Mesodermal cell (in vitro differentiated cells): ENCODE measurements at regions not wholly inside any gene's neighbourhood (a gene's known extent, or its start where the extent isn't known, plus 50 kb on each side); places are given as distances from the start of the nearest gene placed in this dataset.

Source experiments
- H3K27ac ChIP-seq: 2 replicates; pipeline ENCODE4 v1.7.0; 2013; ENCODE audit warnings: mild to moderate bottlenecking, low read depth, low read length, moderate library complexity; ENCODE audit not compliant: severe bottlenecking
- H3K36me3 ChIP-seq: 2 replicates; pipeline ENCODE4 v1.7.1; 2013; ENCODE audit warnings: mild to moderate bottlenecking, low read length, moderate library complexity; ENCODE audit not compliant: control insufficient read depth, insufficient read depth
- H3K4me1 ChIP-seq: one replicate; pipeline ENCODE4 v1.7.1; 2013; ENCODE audit warnings: mild to moderate bottlenecking, low read length; ENCODE audit not compliant: insufficient read depth, control insufficient read depth, poor library complexity, severe bottlenecking
- H3K4me3 ChIP-seq: 2 replicates; pipeline ENCODE4 v1.7.0; 2013; ENCODE audit warnings: low read length, control low read depth, mild to moderate bottlenecking; ENCODE audit not compliant: insufficient read depth, poor library complexity, severe bottlenecking; ENCODE audit errors: extremely low read depth
- H3K9me3 ChIP-seq: 2 replicates; pipeline ENCODE4 v1.7.1; 2013; ENCODE audit warnings: mild to moderate bottlenecking, low read length, moderate library complexity; ENCODE audit not compliant: control insufficient read depth
- WGBS, 2 experiments: methylation state at CpG; one replicate each; pipeline ENCODE4 v1.1.5; 2013; ENCODE audit warnings: missing lambda C conversion rate in 2 of 2; ENCODE audit not compliant: insufficient coverage in 2 of 2; 5-methylcytosine and 5-hydroxymethylcytosine counted together

DNA sequence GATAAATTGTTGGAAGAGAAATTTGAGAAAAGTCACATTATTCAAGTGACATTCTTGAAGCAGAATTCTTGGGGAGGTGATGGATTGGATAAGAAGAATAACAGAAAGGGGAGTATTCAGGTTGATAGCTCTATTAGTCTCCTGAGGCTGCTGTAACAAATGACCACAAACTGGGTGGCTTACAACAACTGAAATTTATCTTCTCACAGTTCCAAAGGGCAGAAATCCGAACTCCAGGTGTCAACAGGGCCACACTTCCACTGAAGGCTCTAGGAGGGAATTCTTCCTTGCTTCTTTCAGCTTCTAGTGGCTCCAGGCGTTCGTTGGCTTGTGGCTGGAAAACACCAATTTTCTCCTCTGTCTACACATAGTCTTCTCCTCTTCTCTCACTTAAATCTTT, 99.8 kb downstream of the TES start:
- no peaks in the 10 kb centered on the region for H3K9me3 ChIP-seq
- H3K4me1 ChIP-seq, result peaks cover under 1% of the 10 kb centered on the region
- 78 to 81% methylated on average over 3 of the region's 3 CpGs for WGBS, 2 experiments
- no peak overlapping the region for H3K4me3 ChIP-seq
- H3K27ac ChIP-seq, result no peak overlapping the region
- no peaks in the 10 kb centered on the region for H3K36me3 ChIP-seq

DNA sequence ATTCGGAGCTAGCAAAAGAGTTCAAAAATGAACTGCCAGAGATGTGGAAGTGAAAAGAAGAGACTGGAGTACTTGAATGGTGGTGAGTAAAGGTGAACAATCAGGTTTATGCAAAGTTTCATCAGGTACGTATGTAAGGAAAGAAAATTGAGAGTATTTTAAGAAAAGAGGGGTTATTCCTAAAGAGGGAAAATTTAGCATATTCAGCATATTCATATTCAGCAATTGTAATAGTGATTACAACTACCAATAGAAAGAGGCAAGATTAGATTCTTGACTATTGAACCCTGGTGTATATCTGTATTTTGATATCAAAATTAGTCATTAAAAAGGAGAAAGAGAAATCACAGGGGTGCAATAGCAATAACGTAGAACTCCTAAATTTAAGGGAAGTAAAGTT, 100.9 kb downstream of the TES start:
- no peaks in the 10 kb centered on the region for H3K9me3 ChIP-seq
- no peaks in the 10 kb centered on the region for H3K36me3 ChIP-seq
- no peak overlapping the region for H3K27ac ChIP-seq
- no peak overlapping the region for H3K4me3 ChIP-seq
- WGBS, 2 experiments, result 90 to 96% methylated on average over 1 to 2 of the region's 3 CpGs
- peaks cover 12% of the 10 kb centered on the region for H3K4me1 ChIP-seq

DNA sequence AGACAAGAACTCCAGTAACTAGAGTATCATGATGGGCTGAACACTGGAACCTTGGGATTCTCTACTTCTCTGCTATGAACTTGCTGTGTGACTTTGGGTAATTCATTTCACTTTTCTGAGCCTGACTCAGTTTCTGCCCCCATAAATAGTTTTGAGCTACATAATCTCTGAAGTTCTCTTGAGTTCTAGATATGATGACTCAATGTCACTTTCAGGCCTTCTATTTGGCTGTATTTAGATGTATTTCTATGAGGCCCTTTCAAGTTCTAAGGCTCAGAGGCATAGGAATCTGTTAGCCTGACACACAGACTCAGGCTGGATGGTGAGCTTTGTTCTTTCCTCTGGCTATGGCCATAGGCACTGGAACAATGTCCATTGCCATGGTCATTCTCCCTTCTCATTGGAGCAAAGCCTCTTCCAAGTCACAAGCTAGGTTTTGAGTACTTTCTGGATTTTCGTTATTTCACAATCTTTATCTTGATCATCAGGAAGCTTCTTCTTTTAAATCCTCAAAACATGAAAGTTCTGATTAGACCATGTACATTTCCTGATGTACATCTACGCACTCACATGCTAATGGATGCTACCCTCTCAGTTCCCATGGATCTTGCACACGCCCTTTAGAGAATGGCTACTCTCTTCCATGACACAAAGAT, 101.6 kb downstream of the TES start:
- 100% methylated on average over 3 of the region's 3 CpGs for WGBS, 2 experiments
- Histone ChIP-seq H3K27ac (no peak overlapping the region), H3K36me3 (no peaks in the 10 kb centered on the region), H3K9me3 (no peaks in the 10 kb centered on the region), H3K4me3 (no peak overlapping the region), H3K4me1 (peaks cover 19% of the 10 kb centered on the region)

DNA sequence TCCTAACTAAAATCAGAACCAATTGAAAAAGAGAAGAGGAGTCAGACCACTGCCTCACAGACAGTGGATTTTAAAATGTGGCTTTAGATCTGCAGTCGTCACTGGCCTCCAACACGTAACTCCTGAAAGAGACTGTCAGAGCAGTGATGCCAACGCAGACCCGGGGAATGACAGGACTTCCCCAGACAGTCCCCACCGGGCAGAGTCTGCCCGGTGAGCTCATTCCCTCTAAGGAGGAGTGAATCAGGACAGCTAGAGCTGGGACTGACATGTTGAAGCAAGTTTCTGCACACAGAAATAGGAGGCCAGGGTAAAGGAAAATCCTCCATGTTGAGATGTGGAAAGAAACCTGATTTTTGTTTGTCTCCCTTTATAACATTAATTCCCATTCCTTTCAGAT, 105.0 kb downstream of the TES start:
- no peak overlapping the region for H3K4me3 ChIP-seq
- H3K27ac ChIP-seq, result no peak overlapping the region
- H3K9me3 ChIP-seq, result peaks cover 4% of the 10 kb centered on the region
- H3K36me3 ChIP-seq, result no peaks in the 10 kb centered on the region
- WGBS, 2 experiments, result 81 to 84% methylated on average over 5 to 6 of the region's 6 CpGs
- peaks cover 20% of the 10 kb centered on the region for H3K4me1 ChIP-seq

DNA sequence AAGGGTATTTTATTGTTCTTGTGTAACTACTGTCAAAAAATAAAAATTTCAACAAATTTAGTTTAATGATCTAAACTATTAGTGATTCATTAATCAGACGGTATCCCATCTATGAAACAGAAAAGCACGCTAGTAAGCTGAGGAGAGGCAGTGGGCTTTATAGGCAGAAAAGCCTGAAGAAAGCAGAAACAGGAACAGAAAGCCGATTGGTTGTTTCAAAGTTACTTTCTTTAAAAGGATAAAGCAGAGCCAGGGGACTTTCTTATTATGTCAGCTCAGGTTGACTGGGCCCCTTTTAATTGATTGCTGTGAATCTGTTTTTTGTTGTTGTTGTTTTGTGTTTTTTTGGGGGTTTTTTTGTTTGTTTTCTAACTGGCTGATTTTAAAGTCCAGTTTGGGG, 105.5 kb downstream of the TES start:
- Histone ChIP-seq H3K27ac (no peak overlapping the region), H3K36me3 (no peaks in the 10 kb centered on the region), H3K4me1 (peaks cover 20% of the 10 kb centered on the region), H3K4me3 (no peak overlapping the region), H3K9me3 (peaks cover 4% of the 10 kb centered on the region)
- 66 to 74% methylated on average over 2 of the region's 3 CpGs for WGBS, 2 experiments

DNA sequence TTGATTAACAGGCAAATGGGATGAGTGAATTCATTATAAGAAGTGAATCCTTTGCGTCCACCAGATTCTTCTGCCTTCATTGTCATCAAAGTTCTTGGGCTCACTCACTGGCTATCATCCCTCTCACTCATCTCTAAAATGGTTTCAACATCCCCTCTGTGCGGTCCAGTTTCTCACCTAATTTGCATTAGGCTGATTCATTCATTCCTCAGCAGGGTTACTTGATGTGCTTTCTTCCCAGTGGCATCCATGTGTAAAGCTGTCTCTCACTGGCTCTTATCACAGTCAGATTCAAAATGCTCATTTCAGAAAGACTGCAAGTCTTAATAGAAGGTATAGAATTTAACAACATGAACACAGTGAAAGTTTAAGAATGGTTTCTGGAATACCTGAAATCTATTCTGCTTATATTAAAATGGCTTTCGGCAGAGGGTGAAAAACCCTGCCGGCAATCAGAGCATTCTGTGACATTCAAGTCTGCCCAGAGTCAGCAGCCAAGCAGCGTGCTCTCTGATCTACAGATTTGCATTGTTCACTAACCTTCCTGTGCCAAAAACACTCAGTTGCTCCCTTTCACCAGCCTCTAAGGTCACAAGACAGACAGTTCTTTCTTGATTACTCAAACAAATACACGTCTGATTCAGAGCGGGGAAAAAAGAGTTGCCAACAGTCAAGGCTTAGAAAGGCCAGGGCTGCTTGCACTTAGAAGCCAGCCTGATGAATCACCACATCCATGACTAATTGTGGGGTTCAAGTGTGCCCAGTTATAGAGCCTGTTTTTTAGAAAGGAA, 106.7 kb downstream of the TES start:
- H3K27ac ChIP-seq, result peak overlapping the region; percentile 90
- H3K9me3 ChIP-seq, result peaks cover 4% of the 10 kb centered on the region
- H3K36me3 ChIP-seq, result no peaks in the 10 kb centered on the region
- 41 to 52% methylated on average over 3 of the region's 7 CpGs for WGBS, 2 experiments
- no peak overlapping the region for H3K4me3 ChIP-seq
- H3K4me1 ChIP-seq, result peaks cover 20% of the 10 kb centered on the region

DNA sequence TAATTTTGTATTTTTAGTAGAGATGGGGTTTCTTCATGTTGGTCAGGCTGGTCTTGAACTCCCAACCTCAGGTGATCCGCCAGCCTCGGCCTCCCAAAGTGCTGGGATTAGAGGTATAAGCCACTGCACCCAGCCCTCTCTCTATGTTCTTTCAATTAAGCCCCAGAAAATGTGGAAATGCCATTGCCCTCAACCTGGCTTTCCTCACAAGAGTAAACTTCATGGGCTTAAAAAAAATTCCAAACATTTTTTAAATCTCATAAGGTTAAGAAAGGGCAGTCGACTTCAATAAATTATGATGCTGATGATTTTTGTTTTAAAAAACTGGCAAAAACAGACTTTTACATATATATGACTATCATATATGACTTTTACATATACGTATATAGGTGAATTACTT, 107.6 kb downstream of the TES start:
- no peak overlapping the region for H3K4me3 ChIP-seq
- H3K4me1 ChIP-seq, result peaks cover 20% of the 10 kb centered on the region
- H3K9me3 ChIP-seq, result peaks cover 4% of the 10 kb centered on the region
- H3K36me3 ChIP-seq, result no peaks in the 10 kb centered on the region
- no peak overlapping the region for H3K27ac ChIP-seq
- 100% methylated on average over 2 of the region's 4 CpGs; no CpG with 5 or more reads in 1 of the 2 experiments for WGBS, 2 experiments

DNA sequence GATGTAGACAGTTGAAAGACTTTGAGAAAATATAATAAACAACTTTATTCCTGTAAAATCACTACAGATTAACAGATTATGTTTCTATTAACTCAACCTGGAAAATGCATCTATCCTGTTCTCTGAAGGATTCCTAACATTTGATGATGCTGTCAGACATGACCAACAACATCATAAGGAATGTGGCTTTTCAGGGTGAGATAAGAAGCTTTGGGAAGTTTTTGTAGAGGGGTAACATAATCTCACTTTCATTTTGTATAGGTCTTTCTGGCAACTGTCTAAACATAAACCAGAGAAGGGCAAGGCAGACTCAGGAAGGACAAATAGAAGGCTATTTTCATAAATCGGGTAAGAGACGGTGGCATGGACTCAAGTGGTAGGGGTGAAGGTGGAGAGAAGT, 112.2 kb downstream of the TES start:
- no peak overlapping the region for H3K4me3 ChIP-seq
- no peak overlapping the region for H3K27ac ChIP-seq
- H3K9me3 ChIP-seq, result peaks cover 4% of the 10 kb centered on the region
- no peaks in the 10 kb centered on the region for H3K36me3 ChIP-seq
- H3K4me1 ChIP-seq, result no peaks in the 10 kb centered on the region
- WGBS, 2 experiments, result 100% methylated on average over 2 of the region's 2 CpGs

DNA sequence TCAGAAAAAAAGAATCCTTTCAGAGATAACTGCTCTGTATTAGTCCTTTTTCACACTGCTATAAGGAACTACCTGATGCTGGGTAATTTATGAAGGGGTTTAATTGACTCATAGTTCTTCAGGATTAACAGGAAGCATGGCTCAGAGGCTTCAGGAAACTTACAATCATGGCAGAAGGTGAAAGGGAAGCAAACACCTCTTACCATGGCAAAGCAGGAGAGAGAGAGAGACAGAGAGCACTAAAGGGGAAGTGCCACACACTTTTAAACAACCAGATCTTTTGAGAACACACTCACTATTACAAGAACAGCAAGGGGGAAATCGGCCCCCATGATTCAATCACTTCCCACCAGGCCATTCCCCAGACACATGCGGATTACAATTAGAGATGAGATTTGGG, 114.2 kb downstream of the TES start:
- Histone ChIP-seq H3K4me1 (peaks cover 3% of the 10 kb centered on the region), H3K9me3 (peaks cover 1% of the 10 kb centered on the region), H3K27ac (no peak overlapping the region), H3K36me3 (no peaks in the 10 kb centered on the region), H3K4me3 (no peak overlapping the region)
- no CpG with 5 or more reads among the region's 2 CpGs for WGBS, 2 experiments

DNA sequence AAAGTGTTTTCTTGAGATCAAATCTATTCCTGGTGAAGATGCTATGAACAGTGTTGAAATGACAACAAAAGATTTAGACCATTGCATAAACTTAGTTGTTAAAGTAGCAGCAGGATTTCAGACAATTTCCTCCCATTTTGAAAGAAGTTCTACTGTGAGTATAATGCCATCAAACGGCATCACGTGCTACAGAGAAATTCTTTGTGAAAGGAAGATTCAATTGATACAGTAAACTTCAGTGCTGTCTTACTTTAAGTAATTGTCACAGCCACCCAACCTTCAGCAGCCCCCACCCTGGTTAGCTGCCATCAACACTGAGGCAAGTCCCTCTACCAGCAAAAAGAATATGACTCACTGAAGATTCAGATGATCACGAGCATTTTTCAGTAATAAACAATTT, 115.2 kb downstream of the TES start:
- Histone ChIP-seq H3K9me3 (no peaks in the 10 kb centered on the region), H3K27ac (no peak overlapping the region), H3K4me1 (peaks cover 3% of the 10 kb centered on the region), H3K4me3 (no peak overlapping the region), H3K36me3 (no peaks in the 10 kb centered on the region)
- 100% methylated on average over 2 of the region's 3 CpGs; no CpG with 5 or more reads in 1 of the 2 experiments for WGBS, 2 experiments

DNA sequence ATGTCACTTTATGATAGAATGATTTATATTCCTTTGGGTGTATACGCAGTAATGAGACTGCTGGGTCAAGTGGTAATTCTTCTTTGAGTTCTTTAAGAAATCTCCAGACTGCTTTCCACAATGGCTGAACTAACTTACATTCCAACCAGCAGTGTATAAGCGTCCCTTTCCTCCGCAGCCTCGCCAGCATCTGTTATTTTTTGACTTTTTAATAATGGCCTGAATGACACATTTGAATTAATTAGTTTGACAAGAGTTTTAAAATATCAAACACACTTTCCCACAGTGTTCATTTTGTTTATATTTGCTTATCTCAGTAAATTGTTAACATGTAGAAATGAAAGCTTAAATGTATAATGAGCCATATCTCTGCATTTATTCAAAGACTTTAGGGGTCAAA, 116.8 kb downstream of the TES start:
- no peaks in the 10 kb centered on the region for H3K36me3 ChIP-seq
- H3K9me3 ChIP-seq, result no peaks in the 10 kb centered on the region
- peaks cover 3% of the 10 kb centered on the region for H3K4me1 ChIP-seq
- WGBS, 2 experiments, result 90% methylated on average over 1 of the region's 4 CpGs; no CpG with 5 or more reads in 1 of the 2 experiments
- no peak overlapping the region for H3K4me3 ChIP-seq
- H3K27ac ChIP-seq, result no peak overlapping the region
